OCI-LY1 (cell line): ENCODE measurements at regions not wholly inside any gene's neighbourhood (a gene's known extent, or its start where the extent isn't known, plus 50 kb on each side); places are given as distances from the start of the nearest gene placed in this dataset.
"Not testable (repeated sequence)": the region's sequence is repeated elsewhere in the genome, so short reads cannot be mapped to it uniquely, and the experiment has no call there.

ENCODE experiments used
- EZH2 ChIP-seq: fragments of 200-600 bp; sonication (generic), shearing (Covaris generic); IDR thresholded peaks from 2 replicates; pipeline ENCODE4 v1.8.0; 2017; ENCODE audit warnings: borderline replicate concordance, mixed run types, mild to moderate bottlenecking, antibody characterized with exemption, low read length, moderate library complexity, mixed read lengths
- TF ChIP-seq, protein P1 (sequence below): fragments of 200-600 bp; sonication (generic), shearing (Covaris generic); IDR thresholded peaks from 2 replicates; pipeline ENCODE4 v1.5.1; 2017; ENCODE audit warnings: mild to moderate bottlenecking, antibody characterized with exemption, low read length, moderate library complexity, mixed read lengths

GRCh38 chr12:43192442-43192841 lies 359.6 kb downstream of the ADAMTS20 start:
- TF ChIP-seq, protein P1, sequence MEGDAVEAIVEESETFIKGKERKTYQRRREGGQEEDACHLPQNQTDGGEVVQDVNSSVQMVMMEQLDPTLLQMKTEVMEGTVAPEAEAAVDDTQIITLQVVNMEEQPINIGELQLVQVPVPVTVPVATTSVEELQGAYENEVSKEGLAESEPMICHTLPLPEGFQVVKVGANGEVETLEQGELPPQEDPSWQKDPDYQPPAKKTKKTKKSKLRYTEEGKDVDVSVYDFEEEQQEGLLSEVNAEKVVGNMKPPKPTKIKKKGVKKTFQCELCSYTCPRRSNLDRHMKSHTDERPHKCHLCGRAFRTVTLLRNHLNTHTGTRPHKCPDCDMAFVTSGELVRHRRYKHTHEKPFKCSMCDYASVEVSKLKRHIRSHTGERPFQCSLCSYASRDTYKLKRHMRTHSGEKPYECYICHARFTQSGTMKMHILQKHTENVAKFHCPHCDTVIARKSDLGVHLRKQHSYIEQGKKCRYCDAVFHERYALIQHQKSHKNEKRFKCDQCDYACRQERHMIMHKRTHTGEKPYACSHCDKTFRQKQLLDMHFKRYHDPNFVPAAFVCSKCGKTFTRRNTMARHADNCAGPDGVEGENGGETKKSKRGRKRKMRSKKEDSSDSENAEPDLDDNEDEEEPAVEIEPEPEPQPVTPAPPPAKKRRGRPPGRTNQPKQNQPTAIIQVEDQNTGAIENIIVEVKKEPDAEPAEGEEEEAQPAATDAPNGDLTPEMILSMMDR, result not testable (repeated sequence)
- not testable (repeated sequence) for TF ChIP-seq EZH2
